ENCODE measurements at regions not wholly inside any gene's neighbourhood (a gene's known extent, or its start where the extent isn't known, plus 50 kb on each side); places are given as distances from the start of the nearest gene placed in this dataset.

DNA sequence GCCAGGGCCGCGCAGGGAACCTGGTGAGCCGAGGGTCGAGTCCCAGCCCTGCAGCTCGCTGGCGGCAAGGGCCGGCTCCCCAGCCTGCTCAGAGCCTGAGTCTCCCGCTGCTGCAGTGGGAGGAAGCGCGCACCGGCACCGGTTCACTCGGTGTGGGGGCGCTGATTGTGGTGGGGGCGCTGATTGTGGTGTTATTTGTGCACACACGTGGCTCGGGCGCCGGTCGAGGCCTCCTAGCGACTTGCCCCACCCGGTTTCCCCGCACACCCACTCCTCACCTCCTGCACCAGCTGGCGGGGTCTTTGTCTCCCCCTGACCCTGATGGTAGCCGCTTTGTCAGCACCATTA is 266.7 kb downstream of the NSG2 start:
- H3K27ac ChIP-seq (ENCODE audit: low read length), result no peak overlapping the region
- POLR2A ChIA-PET, result no interaction called here
- no TSS peak for BruUV-seq (replicated peaks)
- no peak overlapping the region; a peak in 1 of 4 replicates for H3K4me3 ChIP-seq (ENCODE audit: low read depth in 2 of 2, low read length in 2 of 2)
- in situ Hi-C loops (cut with HindIII; ENCODE audit: low pct_unique_long_range_greater_than_20kb, low sequenced_read_pairs) (no loop called here), intact Hi-C loops (cut with micrococcal nuclease; ENCODE audit: unreplicated experiment) (loop anchor here (2.0 kb wide), 1 partner anchor 267 kb away; the partner anchor contains the start of gene NSG2)
- CTCF ChIA-PET, result interaction anchor here (0.6 to 2.2 kb wide), 10 partner anchors 12 to 693 kb away, joined by 3 to 9 read pairs (median 4); partner anchors contain the start of gene NSG2
- no peaks in the 10 kb centered on the region for H3K36me3 ChIP-seq (ENCODE audit: control insufficient read depth, insufficient read depth, low read length)
- H3K4me1 ChIP-seq (ENCODE audit: control insufficient read depth, insufficient read depth, low read length), result no peaks in the 10 kb centered on the region
- peaks cover 7% of the 10 kb centered on the region; the same call in 1 of the 2 replicates for H3K27me3 ChIP-seq (ENCODE audit: control insufficient read depth, insufficient read depth, low read length)
- ATAC-seq (no peak), DNase-seq (ENCODE audit: low read depth, low spot score) (no peak)
- no peak for TF ChIP-seq TCF7L2 (IDR thresholded peaks at IDR 0.05; ENCODE audit: low read depth, low read length)
- TF ChIP-seq, protein P1, sequence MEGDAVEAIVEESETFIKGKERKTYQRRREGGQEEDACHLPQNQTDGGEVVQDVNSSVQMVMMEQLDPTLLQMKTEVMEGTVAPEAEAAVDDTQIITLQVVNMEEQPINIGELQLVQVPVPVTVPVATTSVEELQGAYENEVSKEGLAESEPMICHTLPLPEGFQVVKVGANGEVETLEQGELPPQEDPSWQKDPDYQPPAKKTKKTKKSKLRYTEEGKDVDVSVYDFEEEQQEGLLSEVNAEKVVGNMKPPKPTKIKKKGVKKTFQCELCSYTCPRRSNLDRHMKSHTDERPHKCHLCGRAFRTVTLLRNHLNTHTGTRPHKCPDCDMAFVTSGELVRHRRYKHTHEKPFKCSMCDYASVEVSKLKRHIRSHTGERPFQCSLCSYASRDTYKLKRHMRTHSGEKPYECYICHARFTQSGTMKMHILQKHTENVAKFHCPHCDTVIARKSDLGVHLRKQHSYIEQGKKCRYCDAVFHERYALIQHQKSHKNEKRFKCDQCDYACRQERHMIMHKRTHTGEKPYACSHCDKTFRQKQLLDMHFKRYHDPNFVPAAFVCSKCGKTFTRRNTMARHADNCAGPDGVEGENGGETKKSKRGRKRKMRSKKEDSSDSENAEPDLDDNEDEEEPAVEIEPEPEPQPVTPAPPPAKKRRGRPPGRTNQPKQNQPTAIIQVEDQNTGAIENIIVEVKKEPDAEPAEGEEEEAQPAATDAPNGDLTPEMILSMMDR (IDR thresholded peaks at IDR 0.05), result peak; percentile 62
- H3K9me3 ChIP-seq (ENCODE audit: control insufficient read depth, insufficient read depth, low read depth, low read length), result no peaks in the 10 kb centered on the region

DNA sequence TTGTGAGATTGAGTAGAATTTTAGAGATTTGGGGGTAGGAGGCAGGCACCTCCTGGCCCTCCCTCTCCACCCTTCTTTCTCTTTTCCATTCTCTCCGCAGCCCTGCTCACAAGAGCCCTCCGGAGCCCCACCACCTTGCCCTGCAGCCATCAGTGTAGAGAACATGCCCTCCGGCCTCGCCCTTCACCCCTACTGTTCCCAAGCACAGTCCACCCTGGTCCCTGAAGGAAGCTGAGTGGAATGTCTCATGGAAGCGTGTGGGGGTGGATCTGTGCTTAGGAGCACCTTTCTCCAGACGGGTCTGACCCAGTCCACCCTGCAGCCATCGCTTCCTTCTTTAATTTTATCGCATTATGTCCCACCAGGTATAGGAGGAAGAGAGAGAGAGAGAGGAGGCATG is 267.1 kb downstream of the NSG2 start:
- DNase-seq (ENCODE audit: low read depth, low spot score) (no peak), ATAC-seq (no peak)
- no peak overlapping the region for H3K4me3 ChIP-seq (ENCODE audit: low read depth in 2 of 2, low read length in 2 of 2)
- no peaks in the 10 kb centered on the region for H3K36me3 ChIP-seq (ENCODE audit: control insufficient read depth, insufficient read depth, low read length)
- no peak overlapping the region for H3K27ac ChIP-seq (ENCODE audit: low read length)
- POLR2A ChIA-PET, result no interaction called here
- no peaks in the 10 kb centered on the region for H3K4me1 ChIP-seq (ENCODE audit: control insufficient read depth, insufficient read depth, low read length)
- H3K27me3 ChIP-seq (ENCODE audit: control insufficient read depth, insufficient read depth, low read length), result peaks cover 7% of the 10 kb centered on the region; the same call in 1 of the 2 replicates
- intact Hi-C loops (cut with micrococcal nuclease; ENCODE audit: unreplicated experiment), result loop anchor here (2.0 kb wide), 1 partner anchor 268 kb away; the partner anchor contains the start of gene NSG2
- no peaks in the 10 kb centered on the region for H3K9me3 ChIP-seq (ENCODE audit: control insufficient read depth, insufficient read depth, low read depth, low read length)
- TF ChIP-seq SIN3A (IDR thresholded peaks at IDR 0.05; ENCODE audit: borderline replicate concordance, insufficient read depth, low read depth, low read length), result no peak
- no peak for TF ChIP-seq TCF7L2 (IDR thresholded peaks at IDR 0.05; ENCODE audit: low read depth, low read length)
- CTCF ChIA-PET, result interaction anchor here (0.9 to 2.2 kb wide), 6 partner anchors 12 to 694 kb away, joined by 3 to 9 read pairs (median 4); partner anchors contain the start of gene NSG2
- no TSS peak for BruUV-seq (replicated peaks)
- in situ Hi-C loops (cut with HindIII; ENCODE audit: low pct_unique_long_range_greater_than_20kb, low sequenced_read_pairs), result no loop called here

DNA sequence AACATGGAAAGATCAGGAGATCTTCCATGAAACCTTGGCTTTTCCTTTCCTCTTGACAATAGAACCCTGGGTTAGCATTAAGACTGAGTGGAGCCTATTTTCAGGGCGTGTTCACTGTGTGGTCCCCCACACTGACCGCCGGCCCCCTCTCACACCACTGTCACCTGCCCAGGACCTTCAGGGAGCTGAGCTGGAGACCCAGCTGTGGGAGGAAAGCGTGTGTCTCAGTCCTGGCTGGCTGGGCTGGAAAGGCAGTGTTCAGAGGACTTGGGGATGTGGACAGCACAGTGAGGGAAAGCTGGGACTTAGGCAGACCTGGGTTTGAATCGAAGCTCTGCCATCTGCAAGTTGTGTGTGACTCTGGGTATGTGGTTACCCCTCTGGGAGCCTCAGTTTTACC is 268.1 kb downstream of the NSG2 start:
- no TSS peak for BruUV-seq (replicated peaks)
- Histone ChIP-seq H3K4me1 (ENCODE audit: control insufficient read depth, insufficient read depth, low read length) (no peaks in the 10 kb centered on the region), H3K4me3 (ENCODE audit: low read depth in 2 of 2, low read length in 2 of 2) (no peak overlapping the region), H3K9me3 (ENCODE audit: control insufficient read depth, insufficient read depth, low read depth, low read length) (no peaks in the 10 kb centered on the region), H3K27ac (ENCODE audit: low read length) (no peak overlapping the region), H3K27me3 (ENCODE audit: control insufficient read depth, insufficient read depth, low read length) (peaks cover 10% of the 10 kb centered on the region), H3K36me3 (ENCODE audit: control insufficient read depth, insufficient read depth, low read length) (no peaks in the 10 kb centered on the region)
- intact Hi-C loops (cut with micrococcal nuclease; ENCODE audit: unreplicated experiment) (loop anchor here (2.0 kb wide), 1 partner anchor 269 kb away; the partner anchor contains the start of gene NSG2), in situ Hi-C loops (cut with HindIII; ENCODE audit: low pct_unique_long_range_greater_than_20kb, low sequenced_read_pairs) (no loop called here)
- TF ChIP-seq TCF7L2 (IDR thresholded peaks at IDR 0.05; ENCODE audit: low read depth, low read length), result no peak
- TF ChIP-seq, protein P1 (IDR thresholded peaks at IDR 0.05), result no peak
- no peak for TF ChIP-seq POLR2AphosphoS5 (IDR thresholded peaks at IDR 0.05; ENCODE audit: low read depth, low read length)
- TF ChIP-seq, protein P2, sequence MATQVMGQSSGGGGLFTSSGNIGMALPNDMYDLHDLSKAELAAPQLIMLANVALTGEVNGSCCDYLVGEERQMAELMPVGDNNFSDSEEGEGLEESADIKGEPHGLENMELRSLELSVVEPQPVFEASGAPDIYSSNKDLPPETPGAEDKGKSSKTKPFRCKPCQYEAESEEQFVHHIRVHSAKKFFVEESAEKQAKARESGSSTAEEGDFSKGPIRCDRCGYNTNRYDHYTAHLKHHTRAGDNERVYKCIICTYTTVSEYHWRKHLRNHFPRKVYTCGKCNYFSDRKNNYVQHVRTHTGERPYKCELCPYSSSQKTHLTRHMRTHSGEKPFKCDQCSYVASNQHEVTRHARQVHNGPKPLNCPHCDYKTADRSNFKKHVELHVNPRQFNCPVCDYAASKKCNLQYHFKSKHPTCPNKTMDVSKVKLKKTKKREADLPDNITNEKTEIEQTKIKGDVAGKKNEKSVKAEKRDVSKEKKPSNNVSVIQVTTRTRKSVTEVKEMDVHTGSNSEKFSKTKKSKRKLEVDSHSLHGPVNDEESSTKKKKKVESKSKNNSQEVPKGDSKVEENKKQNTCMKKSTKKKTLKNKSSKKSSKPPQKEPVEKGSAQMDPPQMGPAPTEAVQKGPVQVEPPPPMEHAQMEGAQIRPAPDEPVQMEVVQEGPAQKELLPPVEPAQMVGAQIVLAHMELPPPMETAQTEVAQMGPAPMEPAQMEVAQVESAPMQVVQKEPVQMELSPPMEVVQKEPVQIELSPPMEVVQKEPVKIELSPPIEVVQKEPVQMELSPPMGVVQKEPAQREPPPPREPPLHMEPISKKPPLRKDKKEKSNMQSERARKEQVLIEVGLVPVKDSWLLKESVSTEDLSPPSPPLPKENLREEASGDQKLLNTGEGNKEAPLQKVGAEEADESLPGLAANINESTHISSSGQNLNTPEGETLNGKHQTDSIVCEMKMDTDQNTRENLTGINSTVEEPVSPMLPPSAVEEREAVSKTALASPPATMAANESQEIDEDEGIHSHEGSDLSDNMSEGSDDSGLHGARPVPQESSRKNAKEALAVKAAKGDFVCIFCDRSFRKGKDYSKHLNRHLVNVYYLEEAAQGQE (IDR thresholded peaks at IDR 0.05; ENCODE audit: insufficient read depth in 1 of 2, low read depth in 2 of 2, low read length in 1 of 2), result no peak
- no peak for TF ChIP-seq SIN3A (IDR thresholded peaks at IDR 0.05; ENCODE audit: borderline replicate concordance, insufficient read depth, low read depth, low read length)
- ChIA-PET POLR2A (no interaction called here), CTCF (no interaction called here)
- ATAC-seq (no peak), DNase-seq (ENCODE audit: low read depth, low spot score) (no peak)

Measured in Panc1 (cell line).